HEK293 (cell line): ENCODE measurements at regions not wholly inside any gene's neighbourhood (a gene's known extent, or its start where the extent isn't known, plus 50 kb on each side); places are given as distances from the start of the nearest gene placed in this dataset.

Experiments used
- CTCF ChIA-PET: fragments of 350-600 bp; formaldehyde crosslinking; extraction: SDS; loops from one replicate; lab custom pipeline; 2021; ENCODE audit warnings: antibody characterized with exemption; lab: Yijun Ruan, JAX
- POLR2A ChIA-PET: fragments of 300-600 bp; formaldehyde crosslinking; extraction: SDS; loops from one replicate; lab custom pipeline; 2020; ENCODE audit warnings: antibody characterized with exemption, inconsistent platforms; lab: Yijun Ruan, JAX
- H3K27ac ChIP-seq: fragments of 200-500 bp; sonication (Bioruptor generic); 2 replicates; pipeline ENCODE4 v1.5.1; 2014; ENCODE audit warnings: low read depth, low read length, control low read depth, inconsistent platforms; ENCODE audit errors: extremely low read depth
- H3K36me3 ChIP-seq, 2 experiments: fragments of 200-500 bp in 1 of 2; sonication (Bioruptor generic) in 1 of 2; 1 replicate in 1 of 2; 2 replicates in 1 of 2; pipeline ENCODE4 v1.5.1; 2014 to 2017; ENCODE audit warnings: inconsistent platforms in 2 of 2, low read length in 2 of 2; ENCODE audit not compliant: control insufficient read depth in 2 of 2, insufficient read depth in 1 of 2
- H3K4me1 ChIP-seq: fragments of 200-500 bp; sonication (Bioruptor generic); 2 replicates; pipeline ENCODE4 v1.5.1; 2014; ENCODE audit warnings: mild to moderate bottlenecking, low read length, inconsistent platforms; ENCODE audit not compliant: control insufficient read depth, insufficient read depth
- H3K4me3 ChIP-seq: 2 replicates; pipeline ENCODE4 v1.5.1; 2011; ENCODE audit warnings: low read depth, mild to moderate bottlenecking, control low read depth, low read length, moderate library complexity
- H3K9me3 ChIP-seq: fragments of 200-500 bp; sonication (Bioruptor generic); 2 replicates; pipeline ENCODE4 v1.5.1; 2014; ENCODE audit warnings: low read depth, low read length, inconsistent platforms; ENCODE audit not compliant: control insufficient read depth, insufficient read depth
- MEIS1 ChIP-seq: sonication (generic); formaldehyde crosslinking; IDR thresholded peaks from 2 replicates; pipeline ENCODE4 v1.8.1; 2022; ENCODE audit warnings: missing genetic modification reagents, mild to moderate bottlenecking, borderline replicate concordance
- PRDM1 ChIP-seq: fragments of 450-650 bp; formaldehyde crosslinking; IDR thresholded peaks from 2 replicates; pipeline ENCODE4; 2016; ENCODE audit warnings: missing biosample characterization, missing genetic modification characterization
- PRDM10 ChIP-seq: fragments of 450-650 bp; formaldehyde crosslinking; IDR thresholded peaks from 2 replicates; pipeline ENCODE4 v1.5.1; 2016; ENCODE audit warnings: missing biosample characterization, missing genetic modification characterization
- PRDM6 ChIP-seq: fragments of 450-650 bp; formaldehyde crosslinking; IDR thresholded peaks from 2 replicates; pipeline ENCODE4 v1.5.1; 2017; ENCODE audit warnings: missing biosample characterization, missing genetic modification characterization
- YY1 ChIP-seq: fragments of 450-650 bp; formaldehyde crosslinking; IDR thresholded peaks from 2 replicates; pipeline ENCODE4 v1.5.1; 2018; ENCODE audit warnings: missing biosample characterization, missing genetic modification characterization
- ZBTB17 ChIP-seq: fragments of 450-650 bp; formaldehyde crosslinking; IDR thresholded peaks from 2 replicates; pipeline ENCODE4 v1.5.1; 2016; ENCODE audit warnings: missing biosample characterization, missing genetic modification characterization
- ZBTB44 ChIP-seq: fragments of 450-650 bp; IDR thresholded peaks from 2 replicates; pipeline ENCODE4 v1.5.1; 2018; ENCODE audit warnings: missing biosample characterization, mild to moderate bottlenecking, missing genetic modification characterization
- ZNF174 ChIP-seq: fragments of 450-650 bp; formaldehyde crosslinking; IDR thresholded peaks from 2 replicates; pipeline ENCODE4 v1.5.0; 2017; ENCODE audit warnings: missing biosample characterization, mild to moderate bottlenecking, missing genetic modification characterization
- ZNF175 ChIP-seq: fragments of 450-650 bp; formaldehyde crosslinking; IDR thresholded peaks from 2 replicates; pipeline ENCODE4 v1.5.1; 2016; ENCODE audit warnings: missing biosample characterization, missing genetic modification characterization
- ZNF19 ChIP-seq: fragments of 450-650 bp; formaldehyde crosslinking; IDR thresholded peaks from 2 replicates; pipeline ENCODE4; 2016; ENCODE audit warnings: missing biosample characterization, missing genetic modification characterization, low read depth
- ZNF24 ChIP-seq: fragments of 450-650 bp; formaldehyde crosslinking; IDR thresholded peaks from 2 replicates; pipeline ENCODE4 v1.5.1; 2016; ENCODE audit warnings: missing biosample characterization, missing genetic modification characterization
- ZNF280D ChIP-seq: fragments of 450-650 bp; formaldehyde crosslinking; IDR thresholded peaks from 2 replicates; pipeline ENCODE4 v1.5.1; 2016; ENCODE audit warnings: missing biosample characterization, missing genetic modification characterization
- ZNF354C ChIP-seq: fragments of 450-650 bp; formaldehyde crosslinking; IDR thresholded peaks from 2 replicates; pipeline ENCODE4 v1.5.1; 2016; ENCODE audit warnings: missing biosample characterization, missing genetic modification characterization, low read depth, borderline replicate concordance
- ZNF398 ChIP-seq: fragments of 450-650 bp; formaldehyde crosslinking; IDR thresholded peaks from 2 replicates; pipeline ENCODE4 v1.5.1; 2017; ENCODE audit warnings: missing biosample characterization, missing genetic modification characterization
- ZNF558 ChIP-seq: fragments of 450-650 bp; formaldehyde crosslinking; IDR thresholded peaks from 2 replicates; pipeline ENCODE4 v1.5.1; 2016; ENCODE audit warnings: missing biosample characterization, missing genetic modification characterization
- ZNF639 ChIP-seq: fragments of 450-650 bp; formaldehyde crosslinking; IDR thresholded peaks from 2 replicates; pipeline ENCODE4 v1.5.1; 2016; ENCODE audit warnings: missing biosample characterization, missing genetic modification characterization
- ZNF645 ChIP-seq: fragments of 450-650 bp; formaldehyde crosslinking; IDR thresholded peaks from 2 replicates; pipeline ENCODE4; 2016; ENCODE audit warnings: missing biosample characterization, missing genetic modification characterization
- ZNF707 ChIP-seq: fragments of 450-650 bp; formaldehyde crosslinking; IDR thresholded peaks from 2 replicates; pipeline ENCODE4 v1.5.1; 2016; ENCODE audit warnings: missing biosample characterization, missing genetic modification characterization
- ZNF768 ChIP-seq: fragments of 450-650 bp; formaldehyde crosslinking; IDR thresholded peaks from 2 replicates; pipeline ENCODE4 v1.5.1; 2018; ENCODE audit warnings: missing biosample characterization, mild to moderate bottlenecking, missing genetic modification characterization
- ZSCAN30 ChIP-seq: fragments of 450-650 bp; IDR thresholded peaks from 2 replicates; pipeline ENCODE4 v1.5.1; 2018; ENCODE audit warnings: missing biosample characterization, mild to moderate bottlenecking, missing genetic modification characterization, moderate library complexity

GRCh38 chr3:35198857-35199256, 440.5 kb upstream of the ARPP21 start (continued):
- no peak for TF ChIP-seq ZNF639 (tag by site-specific recombination)
- TF ChIP-seq PRDM1 (tag by site-specific recombination): no peak
- no peak for TF ChIP-seq ZNF707
- TF ChIP-seq ZBTB17: no peak

- ChIA-PET CTCF (no interaction called here), POLR2A (no interaction called here)
- H3K9me3 ChIP-seq: no peaks in the 10 kb centered on the region
- no peak overlapping the region for H3K4me3 ChIP-seq
- no peaks in the 10 kb centered on the region for H3K36me3 ChIP-seq
- no peak for TF ChIP-seq ZNF398 (tag by site-specific recombination)
- no peak for TF ChIP-seq ZNF768 (tag by site-specific recombination)
- no peak for TF ChIP-seq ZNF175 (tag by site-specific recombination)
- no peak for TF ChIP-seq ZNF19
- no peak for TF ChIP-seq ZNF280D (tag by site-specific recombination)
- TF ChIP-seq MEIS1: no peak
- no peak for TF ChIP-seq PRDM10 (tag by site-specific recombination)
- TF ChIP-seq ZBTB44: no peak
- TF ChIP-seq ZSCAN30 (tag by site-specific recombination): no peak
- no peak for TF ChIP-seq PRDM6 (tag by site-specific recombination)
- TF ChIP-seq YY1 (tag by site-specific recombination): no peak
- TF ChIP-seq ZNF645 (tag by site-specific recombination): no peak
- no peak for TF ChIP-seq ZNF24 (tag by site-specific recombination)
- TF ChIP-seq ZNF354C (tag by site-specific recombination): no peak
- TF ChIP-seq ZNF558 (tag by site-specific recombination): no peak
- TF ChIP-seq ZNF174 (tag by site-specific recombination): no peak
- no peaks in the 10 kb centered on the region for H3K4me1 ChIP-seq
- no peak overlapping the region for H3K27ac ChIP-seq
Observed at GRCh38 chr3:35200056-35200455, 439.3 kb upstream of the ARPP21 start.
